Kidney (tissue), 13 donors: ENCODE measurements at regions not wholly inside any gene's neighbourhood (a gene's known extent, or its start where the extent isn't known, plus 50 kb on each side); places are given as distances from the start of the nearest gene placed in this dataset.

ENCODE experiments used
- DNase-seq, 5 donors: peaks; one replicate each; pipeline ENCODE4 v3.0.0-alpha.2; 2013 to 2020
- FAIRE-seq: peaks from 2 replicates; lab custom pipeline; 2012; peaks lifted over from hg19 to GRCh38; lab: Jason Lieb, UNC
- H3K27ac ChIP-seq, 2 donors: one replicate each; pipeline ENCODE4 v1.7.0; 2013; ENCODE audit warnings: low read depth in 2 of 2, low read length in 2 of 2, inconsistent platforms in 1 of 2
- H3K27me3 ChIP-seq: one replicate; pipeline ENCODE4 v1.7.1; 2013; ENCODE audit warnings: low read length, inconsistent platforms; ENCODE audit not compliant: control insufficient read depth, insufficient read depth
- H3K36me3 ChIP-seq, 3 donors: one replicate each; pipeline versions ENCODE4 v1.7.0 to v1.7.1; 2013; ENCODE audit warnings: low read length in 3 of 3, control low read depth in 1 of 3, inconsistent platforms in 1 of 3; ENCODE audit not compliant: insufficient read depth in 3 of 3, control insufficient read depth in 2 of 3
- H3K4me1 ChIP-seq, 3 donors: one replicate each; pipeline versions ENCODE4 v1.7.0 to v1.7.1; 2013; ENCODE audit warnings: low read length in 3 of 3, inconsistent platforms in 1 of 3, low read depth in 1 of 3; ENCODE audit not compliant: control insufficient read depth in 2 of 3, insufficient read depth in 2 of 3
- H3K4me3 ChIP-seq, 3 donors: one replicate each; pipeline versions ENCODE4 v1.7.0 to v1.8.1; 2013; ENCODE audit warnings: low read length in 3 of 3, control low read depth in 1 of 3, inconsistent platforms in 1 of 3
- H3K9ac ChIP-seq, 3 donors: one replicate each; pipeline versions ENCODE4 v1.7.0 to v1.7.1; 2013; ENCODE audit warnings: low read length in 3 of 3, control low read depth in 1 of 3, inconsistent platforms in 1 of 3
- H3K9me3 ChIP-seq, 3 donors: one replicate each; pipeline versions ENCODE4 v1.7.0 to v1.7.1; 2013; ENCODE audit warnings: low read length in 3 of 3, control low read depth in 1 of 3, inconsistent platforms in 1 of 3; ENCODE audit not compliant: control insufficient read depth in 2 of 3, insufficient read depth in 1 of 3
- CTCF ChIP-seq: IDR thresholded peaks from 3 replicates; pipeline ENCODE4 v1.5.1; 2012; ENCODE audit warnings: mild to moderate bottlenecking, moderate library complexity, borderline replicate concordance; ENCODE audit not compliant: insufficient read depth; ENCODE audit errors: extremely low read depth
- intact Hi-C: fragments of 100-400 bp; cut with DNase I; formaldehyde crosslinking; loops from one replicate; pipeline ENCODE4 v1.11.1; 2022
- donor health status: control.
- donor health status: control.
- donor health status: control.
- donor health status: control.
- donor health status: control.
- donor health status: DM: yes; HTN: yes; CAD: no.
- donor health status: Normal renal cell carcinoma (clear cell type).

GRCh38 chr4:11585506-11585905 lies 156.8 kb upstream of the HS3ST1 start:
- peak in 1 of 5 donors; percentile 16 for DNase-seq
- no peak overlapping the region for H3K9ac ChIP-seq
- no peak overlapping the region for H3K27ac ChIP-seq
- H3K9me3 ChIP-seq = no peaks in the 10 kb centered on the region
- no peaks in the 10 kb centered on the region for H3K36me3 ChIP-seq
- no peaks in the 10 kb centered on the region for H3K27me3 ChIP-seq
- no peak overlapping the region for H3K4me3 ChIP-seq
- FAIRE-seq = no peak
- TF ChIP-seq CTCF = no peak
- intact Hi-C loops = no loop called here
- H3K4me1 ChIP-seq = no peaks in the 10 kb centered on the region

GRCh38 chr4:11568511-11568910 lies 139.8 kb upstream of the HS3ST1 start:
- Histone ChIP-seq H3K4me1 (no peaks in the 10 kb centered on the region), H3K27ac (no peak overlapping the region), H3K9me3 (no peaks in the 10 kb centered on the region), H3K9ac (no peak overlapping the region), H3K27me3 (no peaks in the 10 kb centered on the region), H3K36me3 (no peaks in the 10 kb centered on the region), H3K4me3 (no peak overlapping the region)
- TF ChIP-seq CTCF = no peak
- DNase-seq = no peak
- FAIRE-seq = no peak
- intact Hi-C loops = no loop called here

- no peaks in the 10 kb centered on the region for H3K36me3 ChIP-seq
- no peak overlapping the region for H3K4me3 ChIP-seq
- no peak for TF ChIP-seq CTCF
- H3K27me3 ChIP-seq = no peaks in the 10 kb centered on the region
- H3K9me3 ChIP-seq = no peaks in the 10 kb centered on the region
- FAIRE-seq (no peak), DNase-seq (no peak)
- no peaks in the 10 kb centered on the region for H3K4me1 ChIP-seq
- intact Hi-C loops = no loop called here
- H3K9ac ChIP-seq = no peak overlapping the region
- no peak overlapping the region for H3K27ac ChIP-seq
These were observed 137.8 kb upstream of the HS3ST1 start for GRCh38 chr4:11566444-11567022.

- Histone ChIP-seq H3K4me3 (no peak overlapping the region), H3K27me3 (no peaks in the 10 kb centered on the region), H3K27ac (no peak overlapping the region), H3K9ac (no peak overlapping the region), H3K36me3 (no peaks in the 10 kb centered on the region), H3K9me3 (no peaks in the 10 kb centered on the region), H3K4me1 (no peaks in the 10 kb centered on the region)
- TF ChIP-seq CTCF = no peak
- DNase-seq (no peak), FAIRE-seq (no peak)
- intact Hi-C loops = no loop called here
These were observed 137.2 kb upstream of the HS3ST1 start for GRCh38 chr4:11565899-11566298.
